ENCODE measurements at regions not wholly inside any gene's neighbourhood (a gene's known extent, or its start where the extent isn't known, plus 50 kb on each side); places are given as distances from the start of the nearest gene placed in this dataset.

DNA sequence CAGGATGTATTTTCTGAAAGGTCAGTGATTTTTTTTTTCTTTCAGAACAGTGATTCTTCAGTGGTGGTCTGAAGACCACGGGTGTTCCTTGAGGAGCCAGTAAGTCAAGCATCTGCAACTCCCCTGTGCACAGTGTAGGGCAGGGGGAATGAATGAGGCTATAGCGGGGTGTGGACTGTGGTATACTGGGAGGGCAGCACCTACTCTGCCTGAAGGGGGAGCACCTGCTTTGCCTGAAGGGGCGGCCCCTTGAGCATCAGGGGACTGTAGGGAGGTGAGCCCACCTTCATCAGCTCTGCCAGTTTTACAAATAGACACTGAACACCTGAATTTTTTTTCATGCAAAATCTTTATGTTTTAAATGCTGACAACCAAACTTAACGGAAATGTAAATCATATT lies 77.5 kb upstream of the RIPOR2 start:
- no peak for DNase-seq

DNA sequence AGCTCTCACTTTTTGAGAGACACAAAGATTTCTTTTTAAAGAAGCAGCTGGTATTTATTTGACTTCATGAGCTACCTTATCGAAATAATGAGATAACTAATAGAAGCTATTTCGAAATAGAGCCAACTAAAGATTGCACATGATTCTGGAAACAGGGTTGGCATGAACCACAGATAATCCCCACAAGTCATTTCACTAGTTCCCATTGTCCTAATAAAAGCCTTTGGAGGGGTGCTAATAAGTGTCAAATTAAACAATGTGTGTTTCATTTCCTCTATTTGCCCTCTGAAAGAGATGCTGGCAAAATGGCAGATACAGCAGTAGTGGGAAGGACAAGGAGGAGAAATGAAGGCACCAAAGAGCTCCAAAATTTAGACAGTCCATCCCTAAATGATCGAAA lies 78.6 kb upstream of the RIPOR2 start:
- no peak for DNase-seq

DNA sequence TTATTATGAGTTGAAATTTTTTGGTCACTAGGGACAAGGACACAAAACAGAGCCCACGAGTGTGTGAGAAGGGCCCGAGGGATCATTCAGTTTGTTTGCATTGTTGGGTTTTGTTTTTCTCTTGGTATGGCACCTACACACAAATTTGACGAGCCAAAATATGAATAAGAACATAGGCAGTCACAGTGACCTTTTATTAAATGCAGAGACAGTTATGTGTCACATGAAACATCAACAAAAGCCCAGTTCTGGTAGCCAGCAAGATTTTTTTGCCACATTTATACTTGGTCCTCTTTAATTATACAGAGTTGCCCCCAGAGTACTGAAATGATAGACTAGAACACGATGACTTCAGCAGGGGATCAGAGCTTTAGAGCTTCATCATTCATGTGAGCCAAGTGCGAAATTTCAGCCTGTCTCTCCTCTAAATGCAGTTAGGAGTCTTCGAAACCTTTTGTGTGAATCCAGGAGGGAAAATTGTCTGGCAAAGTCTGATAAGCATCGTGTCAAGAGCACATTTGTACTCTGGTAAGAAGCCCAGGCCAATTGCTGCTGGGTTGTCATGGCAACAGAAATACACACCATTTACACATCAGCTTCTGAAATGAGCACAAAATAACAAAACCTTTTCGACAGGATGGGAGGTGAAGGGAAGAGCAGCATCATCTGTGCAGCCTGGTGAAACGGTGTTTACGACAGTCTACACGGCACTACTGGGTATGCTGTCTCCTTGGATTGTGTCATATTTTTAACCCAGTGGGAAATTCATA lies 79.2 kb upstream of the RIPOR2 start:
- DNase-seq: peak; percentile 82

DNA sequence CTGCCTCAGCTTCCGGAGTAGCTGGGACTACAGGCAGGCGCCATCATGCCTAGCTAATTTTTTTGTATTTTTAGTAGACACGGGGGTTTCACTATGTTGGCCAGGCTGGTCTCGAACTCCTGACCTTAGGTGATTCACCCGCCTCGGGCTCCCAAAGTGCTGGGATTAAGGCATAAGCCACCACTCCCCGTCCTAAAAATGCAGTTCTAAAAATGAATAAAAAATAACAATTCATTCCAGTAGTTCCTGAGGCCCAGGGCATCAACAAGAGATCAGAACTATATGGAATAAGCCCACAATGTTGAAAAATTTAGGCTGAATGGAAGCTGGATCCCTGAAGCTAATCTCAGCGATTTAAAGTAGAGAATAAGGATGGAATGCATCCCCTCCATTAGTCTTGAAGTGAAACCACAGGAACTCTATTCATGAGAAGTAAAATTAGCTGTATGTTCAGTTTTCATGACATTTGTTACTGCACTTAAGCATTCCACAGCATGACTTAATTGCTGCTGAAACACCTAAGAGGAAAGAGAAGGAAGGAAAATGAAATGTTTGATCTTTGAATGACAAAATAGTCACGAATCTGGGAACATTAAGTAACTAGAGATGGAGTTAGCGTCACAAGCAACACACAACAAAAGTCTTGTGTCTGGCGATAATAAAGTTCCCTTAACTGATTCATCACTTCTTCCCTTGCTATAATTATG lies 80.4 kb upstream of the RIPOR2 start:
- DNase-seq: no peak

DNA sequence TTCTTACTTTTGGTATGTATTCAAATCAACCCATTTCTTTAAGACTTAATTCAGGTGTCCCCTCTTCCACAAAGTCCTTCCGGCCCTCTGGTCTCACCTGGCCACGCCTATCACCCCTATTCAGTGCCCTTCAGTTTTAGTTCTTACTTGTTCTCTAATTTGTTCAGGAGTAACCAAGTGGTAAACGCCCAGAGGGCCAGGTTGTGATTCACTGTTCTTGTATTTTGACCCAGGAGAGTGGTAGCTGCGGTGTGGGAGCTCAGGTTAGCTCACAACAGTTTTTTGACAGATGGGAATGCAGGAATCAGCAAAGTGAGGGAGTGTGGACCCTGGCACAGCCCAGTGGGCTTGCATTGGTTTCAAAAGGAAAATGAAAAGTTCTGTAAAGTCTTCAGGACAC lies 81.7 kb upstream of the RIPOR2 start:
- DNase-seq: no peak

DNA sequence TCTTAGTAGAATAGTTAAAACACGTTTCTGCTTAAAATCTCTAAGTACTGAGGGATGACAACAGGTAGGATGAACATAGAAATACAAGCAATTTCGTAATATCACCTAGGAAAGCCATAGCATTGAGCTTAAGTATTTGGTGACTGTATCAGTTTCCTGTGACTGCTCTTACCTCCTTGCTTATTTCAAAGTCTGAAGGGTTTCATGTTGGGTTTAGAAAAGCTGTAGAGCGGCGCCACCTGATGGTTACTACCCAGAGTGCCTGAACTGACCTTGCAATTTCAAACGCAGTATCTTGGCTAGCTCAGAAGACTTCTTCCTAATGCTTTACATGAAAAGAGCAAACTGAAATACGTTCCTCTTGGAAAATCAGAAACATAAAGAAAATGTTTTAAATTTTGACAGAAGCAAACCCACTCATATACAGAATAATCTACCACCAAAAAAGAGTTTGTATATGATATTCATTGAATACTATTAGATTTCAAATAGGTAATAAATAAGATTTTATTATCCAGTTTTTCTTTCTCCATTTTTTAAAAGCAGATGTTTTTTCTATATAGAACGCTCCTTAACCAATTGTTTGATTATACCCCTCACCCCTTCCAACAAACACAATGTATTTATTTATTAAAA lies 82.3 kb upstream of the RIPOR2 start:
- DNase-seq: peak; percentile 76

DNA sequence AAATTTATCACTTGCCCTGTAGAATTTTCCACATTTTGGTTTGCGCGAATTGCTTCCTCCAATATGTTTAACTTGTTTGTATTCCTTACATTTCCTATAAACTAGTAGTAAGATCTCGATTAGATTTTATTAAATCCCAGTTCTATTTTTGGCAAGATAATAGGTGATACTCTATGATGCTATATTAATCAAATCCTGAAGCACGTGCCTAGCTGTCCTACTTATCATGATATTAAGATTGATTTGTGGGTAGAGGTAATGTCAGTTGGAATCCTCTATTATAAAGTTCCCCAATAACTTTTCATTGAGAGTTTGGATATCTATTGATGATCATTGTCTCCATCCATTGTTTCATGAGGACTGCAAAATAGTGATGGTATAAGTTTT lies 82.8 kb upstream of the RIPOR2 start:
- DNase-seq: no peak

DNA sequence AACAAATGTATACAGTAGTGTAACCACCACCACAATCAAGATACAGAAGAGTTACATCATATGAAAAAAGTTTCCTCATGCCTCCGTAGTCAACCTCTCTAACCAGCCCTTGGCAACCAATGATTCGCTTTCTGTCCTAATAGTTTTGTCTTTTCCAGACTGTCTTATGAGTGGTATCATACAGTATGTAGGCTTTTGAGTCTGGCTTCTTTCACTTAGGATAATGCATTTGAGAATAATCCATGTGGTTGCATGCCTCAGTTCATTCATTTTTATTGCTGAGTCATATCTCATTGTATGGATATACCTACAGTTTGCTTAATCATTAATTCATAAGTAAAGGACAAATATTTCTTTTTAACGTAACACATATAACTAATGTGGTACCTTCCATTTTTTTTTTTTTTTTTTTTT lies 86.4 kb upstream of the RIPOR2 start:
- no peak for DNase-seq

DNA sequence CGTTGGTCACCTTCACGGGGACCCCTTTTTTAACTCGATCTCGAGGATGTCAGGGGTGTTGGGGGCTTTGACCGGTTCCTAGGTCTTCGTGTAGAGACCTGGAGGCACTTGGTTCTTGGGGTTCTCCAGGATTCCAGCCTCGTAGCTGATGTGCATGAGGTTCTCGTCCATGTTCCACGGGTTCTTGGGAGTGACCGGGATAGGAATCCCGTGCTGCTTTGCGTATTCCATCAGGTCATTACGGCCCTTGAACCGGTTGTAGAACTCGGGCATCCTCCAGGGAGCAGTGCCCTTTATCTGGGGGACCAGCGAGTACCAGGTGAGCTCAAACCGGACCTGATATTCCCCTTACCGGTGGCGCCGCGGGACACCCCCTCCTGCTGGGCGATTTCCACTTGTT lies 88.0 kb upstream of the RIPOR2 start:
- DNase-seq: no peak

DNA sequence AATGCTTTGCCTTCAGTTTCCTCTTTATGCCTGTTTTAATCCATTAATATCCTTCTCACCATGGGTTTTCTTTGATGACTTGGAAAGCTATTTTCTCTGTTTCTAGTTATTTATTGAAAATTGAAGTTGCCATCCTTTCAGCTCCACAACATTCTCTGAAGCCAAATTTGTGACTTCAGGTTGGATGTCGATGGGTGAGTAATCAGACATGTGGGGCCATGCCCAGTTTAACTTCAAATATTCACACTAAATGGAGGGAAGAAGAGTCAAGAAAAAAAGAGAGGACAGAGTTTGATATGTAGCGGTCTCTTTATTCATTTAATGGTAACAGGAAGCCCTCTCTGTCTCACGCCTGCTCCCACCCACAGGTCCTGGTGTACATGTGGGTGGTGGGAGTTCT lies 89.1 kb upstream of the RIPOR2 start:
- DNase-seq: no peak

DNA sequence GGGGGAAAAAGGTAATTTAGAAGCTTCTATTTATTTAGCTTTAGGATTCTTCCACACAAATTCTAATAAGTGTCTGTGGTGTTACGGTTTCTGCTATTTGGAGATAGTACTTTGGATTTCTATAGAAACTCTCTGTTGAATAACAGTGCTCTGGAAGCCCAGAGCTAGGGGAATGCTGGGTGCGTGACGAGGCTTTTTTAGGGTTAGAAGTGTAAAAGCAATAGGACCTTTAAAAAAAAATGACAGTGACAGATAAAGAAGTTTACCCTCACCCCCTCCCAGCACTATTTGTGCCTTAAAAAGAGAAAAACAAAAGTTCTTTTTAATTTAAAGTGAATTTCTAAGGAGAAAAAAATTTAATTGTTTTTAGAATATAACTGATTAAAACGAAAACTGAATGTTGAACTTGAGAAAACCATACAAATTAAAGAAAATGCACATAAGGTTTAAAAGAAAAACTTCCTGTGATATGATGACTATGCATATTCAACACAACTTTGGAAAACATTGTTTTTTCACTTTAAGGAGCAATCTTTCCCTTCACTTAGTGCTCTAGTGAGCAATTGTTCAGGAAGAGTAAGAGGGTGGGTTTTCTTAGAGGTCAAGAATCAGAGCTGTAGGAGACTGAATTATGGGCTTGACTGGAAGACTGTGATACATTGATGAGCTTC lies 89.6 kb upstream of the RIPOR2 start:
- no peak for DNase-seq

DNA sequence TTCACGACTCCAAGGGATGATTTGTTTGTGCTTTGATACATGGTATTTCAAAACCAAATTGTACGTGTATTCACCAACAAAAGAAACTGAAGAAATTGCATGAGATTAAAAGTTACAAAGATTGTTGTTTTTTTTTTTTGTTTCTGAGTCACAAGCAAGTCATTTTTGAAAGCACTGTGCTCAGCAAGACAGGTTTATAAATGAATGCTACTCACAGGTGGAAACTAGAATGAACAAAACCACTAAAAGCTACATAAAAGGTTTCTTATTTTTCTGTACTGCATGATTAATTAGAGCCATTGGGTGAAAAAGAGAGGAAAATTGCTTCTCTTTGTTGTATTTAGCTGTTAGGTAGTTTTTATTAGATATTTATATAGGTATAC lies 90.2 kb upstream of the RIPOR2 start:
- DNase-seq: no peak

DNA sequence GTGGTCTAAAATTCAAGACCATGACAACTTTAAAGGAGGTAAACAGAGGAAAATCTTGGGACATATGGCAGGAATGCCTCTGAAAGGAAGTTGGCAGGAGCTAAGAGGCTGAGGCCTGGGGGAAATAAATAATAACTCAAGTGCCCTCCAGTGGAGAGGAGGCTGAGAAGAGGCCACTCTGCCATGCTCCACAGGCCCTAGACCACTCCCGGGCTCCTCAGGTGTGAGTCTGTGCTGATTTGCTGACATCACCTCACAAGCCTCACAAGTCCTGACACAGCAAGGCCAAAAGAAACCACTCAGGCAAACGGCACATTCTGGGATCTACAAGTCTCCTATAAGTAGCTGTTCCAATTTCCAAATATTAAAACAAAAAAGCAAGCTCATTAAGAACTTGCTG lies 91.0 kb upstream of the RIPOR2 start:
- no peak for DNase-seq

DNA sequence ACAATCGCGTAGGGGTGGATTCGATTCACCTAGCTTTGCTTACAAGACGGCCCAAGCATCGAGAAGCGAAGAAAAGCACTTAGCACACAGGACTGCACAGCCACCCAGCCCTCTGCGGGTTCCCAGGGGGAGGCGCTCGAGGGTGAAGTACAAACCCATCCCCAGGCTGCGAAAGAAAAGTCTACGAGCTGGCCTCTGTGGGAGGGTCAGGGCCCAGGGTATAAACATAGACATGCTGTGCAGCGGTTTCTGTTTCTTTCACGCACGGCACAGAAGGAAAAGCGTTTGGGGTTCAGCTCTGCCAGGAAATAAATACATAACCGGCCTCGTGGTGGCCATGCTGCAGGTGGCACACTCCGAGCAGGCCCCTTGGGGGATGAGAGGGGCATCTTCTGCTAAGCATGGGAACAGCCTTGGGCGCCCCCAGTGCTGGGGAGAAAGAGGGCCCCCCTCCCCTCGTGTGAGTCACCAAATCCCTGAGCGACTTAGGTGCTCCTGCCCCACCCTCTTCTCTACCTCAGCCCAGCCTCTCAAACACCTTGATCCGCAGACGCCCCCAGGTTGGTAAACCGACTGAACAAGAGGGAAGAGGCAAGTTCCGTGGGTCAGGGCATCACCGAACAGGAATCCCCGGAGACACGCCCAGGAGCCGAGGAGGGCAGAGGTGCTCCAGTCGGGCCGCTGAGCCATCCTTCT lies 91.6 kb upstream of the RIPOR2 start:
- DNase-seq: peak; percentile 81

DNA sequence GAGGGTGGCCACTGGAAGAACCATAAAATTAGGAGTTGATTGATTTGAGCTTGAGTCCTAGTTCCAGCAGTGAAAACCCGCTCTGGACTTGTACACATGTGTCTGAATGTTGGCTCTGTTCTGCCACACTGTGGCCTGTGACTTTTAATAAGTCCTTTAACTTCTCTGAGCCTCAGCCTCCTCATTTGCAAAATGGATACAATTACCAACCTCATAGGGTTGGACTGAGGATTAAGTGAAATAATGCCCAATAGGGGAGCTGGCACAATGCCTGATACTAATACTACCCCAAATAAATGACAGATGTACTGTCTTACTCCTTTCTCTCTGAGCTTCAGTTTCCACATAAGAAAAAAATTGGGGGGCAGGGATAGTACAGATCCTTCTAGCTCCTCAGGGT lies 92.6 kb upstream of the RIPOR2 start:
- DNase-seq: no peak

DNA sequence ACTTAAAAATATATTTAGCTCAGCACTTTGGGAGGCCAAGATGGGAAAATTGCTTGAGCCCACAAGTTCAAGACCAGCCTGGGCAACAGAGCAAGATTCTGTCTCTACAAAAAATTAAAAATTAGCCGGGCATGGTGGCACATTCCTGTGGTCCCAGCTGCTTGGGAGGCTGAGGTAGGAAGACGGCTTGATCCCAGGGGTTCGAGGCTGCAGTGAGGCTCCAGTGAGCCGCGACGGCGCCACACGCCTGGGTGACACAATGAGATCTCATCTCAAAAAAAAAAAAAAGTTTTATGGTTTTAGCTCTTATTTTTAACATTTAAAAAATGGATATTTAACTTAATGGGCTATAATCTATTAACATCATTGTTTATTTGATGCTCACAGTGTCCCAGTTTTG lies 97.2 kb upstream of the RIPOR2 start:
- no peak for DNase-seq

DNA sequence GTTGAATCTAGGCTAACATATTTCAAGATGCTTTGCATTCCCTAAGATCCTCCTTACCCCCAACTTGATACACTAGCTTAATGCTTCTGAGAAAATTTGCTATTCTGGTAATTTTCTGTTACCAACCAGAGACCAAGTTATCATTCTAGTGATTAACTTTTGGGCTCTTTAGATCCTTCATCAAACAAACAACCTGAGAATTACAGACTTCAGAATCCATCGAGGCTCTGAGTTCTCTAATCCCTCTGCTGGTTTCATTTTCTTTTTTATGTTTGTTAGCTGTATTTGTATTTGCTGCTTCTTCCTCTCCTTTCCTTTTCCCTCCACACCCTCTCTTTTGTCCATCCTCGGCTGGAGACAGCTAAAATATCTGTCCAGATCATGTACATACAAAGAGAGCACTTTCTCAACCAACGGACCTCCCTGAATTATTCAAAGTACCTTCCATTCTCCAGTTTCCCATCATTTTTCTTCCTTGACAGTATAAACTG lies 98.7 kb upstream of the RIPOR2 start:
- peak; percentile 21 for DNase-seq

DNA sequence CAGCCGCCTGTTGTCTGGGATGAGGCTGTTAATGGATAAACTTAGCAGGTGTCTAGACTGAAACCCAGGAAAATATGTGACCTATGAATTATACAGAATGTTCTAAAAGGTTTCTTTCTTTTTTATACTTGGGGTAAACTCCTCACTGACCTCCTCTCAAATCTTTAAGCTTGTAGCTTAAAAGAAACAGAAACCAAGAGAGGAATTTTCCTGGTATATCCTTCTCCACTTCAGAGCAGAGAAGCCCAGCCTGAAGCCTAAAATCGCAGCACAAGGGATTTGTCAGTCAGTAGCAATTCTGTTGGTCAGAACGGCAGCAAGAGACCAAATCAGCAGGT lies 99.4 kb upstream of the RIPOR2 start:
- DNase-seq: no peak

DNA sequence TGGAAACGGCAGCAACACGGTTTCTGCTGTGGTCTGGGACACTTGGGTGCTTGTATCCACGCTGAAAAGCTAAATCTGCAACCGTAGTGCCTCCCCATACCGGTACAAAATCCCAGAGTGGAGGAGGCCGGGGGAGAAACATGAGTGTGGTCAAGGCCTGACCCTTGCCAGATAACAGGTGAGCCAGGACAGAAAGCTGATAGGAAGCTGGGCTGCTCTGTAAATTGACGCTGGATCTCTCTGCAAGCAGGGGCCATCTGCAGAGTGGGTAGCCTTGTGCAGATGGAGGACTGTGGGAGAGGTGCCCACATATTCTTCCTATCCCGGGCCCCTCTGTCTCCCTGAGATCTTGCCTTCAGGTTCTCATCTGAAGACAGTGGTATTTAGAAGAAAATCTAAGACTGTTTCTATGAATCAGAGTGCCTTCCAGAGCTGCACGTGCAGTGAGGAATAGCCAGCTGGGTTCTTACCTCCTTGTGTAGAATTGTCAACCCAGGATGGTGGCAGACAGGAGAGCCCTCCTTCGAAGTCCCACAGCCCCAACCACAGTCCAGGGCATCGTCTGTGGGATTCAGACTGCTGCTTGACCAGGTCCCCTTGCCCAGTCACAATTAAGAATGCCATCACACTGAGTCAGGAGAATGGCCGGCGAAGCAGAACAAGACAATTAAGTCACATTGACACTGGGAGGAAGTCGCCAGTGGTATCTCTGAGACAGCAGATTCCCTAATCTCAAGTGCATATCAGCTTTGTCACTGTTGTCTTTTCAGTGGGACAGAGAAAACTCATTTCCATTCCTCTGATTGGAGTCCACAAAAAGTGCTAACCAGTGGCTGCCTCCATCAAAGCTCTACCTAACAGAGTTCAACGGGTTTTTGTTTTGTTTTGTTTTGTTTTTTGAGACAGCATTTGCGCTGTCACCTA lies 100.0 kb upstream of the RIPOR2 start:
- peak; percentile 34 for DNase-seq

DNA sequence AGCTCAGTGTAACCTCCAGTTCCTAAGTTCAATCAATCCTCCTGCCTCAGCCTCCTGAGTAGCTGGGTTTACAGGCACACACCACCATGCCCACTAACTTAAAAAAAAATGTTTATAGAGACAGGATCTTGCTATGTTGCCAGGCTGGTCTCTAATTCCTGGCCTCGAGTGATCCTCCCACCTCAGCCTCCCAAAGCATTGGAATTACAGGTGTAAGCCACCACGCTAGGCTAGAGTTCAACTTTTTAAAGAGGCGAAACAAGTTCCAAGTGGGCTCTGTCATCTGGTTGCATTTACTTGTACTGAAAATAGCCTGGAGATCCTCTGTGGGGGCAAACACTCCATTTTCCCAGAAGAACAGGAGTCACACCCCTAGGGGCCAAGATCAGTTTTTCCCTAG lies 100.7 kb upstream of the RIPOR2 start:
- no peak for DNase-seq

DNA sequence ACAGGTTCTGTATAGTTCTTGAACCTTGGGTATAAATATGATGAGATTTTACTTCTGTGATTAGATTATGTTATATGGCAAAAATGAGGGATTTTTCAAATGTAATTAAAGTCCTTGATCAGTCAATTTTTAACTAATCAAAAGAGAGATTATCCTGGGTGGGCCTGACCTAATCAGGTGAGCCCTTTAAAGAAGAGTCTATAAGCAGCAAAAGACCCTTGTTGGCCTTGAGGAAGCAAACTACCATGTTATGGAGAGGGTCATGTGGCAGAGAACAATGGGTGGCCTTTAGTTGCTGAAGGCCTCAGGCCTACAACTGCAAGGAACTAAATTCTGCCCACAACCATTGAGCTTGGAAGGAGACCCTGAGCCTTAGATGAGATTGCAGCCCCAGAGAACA lies 102.5 kb upstream of the RIPOR2 start:
- no peak for DNase-seq

DNA sequence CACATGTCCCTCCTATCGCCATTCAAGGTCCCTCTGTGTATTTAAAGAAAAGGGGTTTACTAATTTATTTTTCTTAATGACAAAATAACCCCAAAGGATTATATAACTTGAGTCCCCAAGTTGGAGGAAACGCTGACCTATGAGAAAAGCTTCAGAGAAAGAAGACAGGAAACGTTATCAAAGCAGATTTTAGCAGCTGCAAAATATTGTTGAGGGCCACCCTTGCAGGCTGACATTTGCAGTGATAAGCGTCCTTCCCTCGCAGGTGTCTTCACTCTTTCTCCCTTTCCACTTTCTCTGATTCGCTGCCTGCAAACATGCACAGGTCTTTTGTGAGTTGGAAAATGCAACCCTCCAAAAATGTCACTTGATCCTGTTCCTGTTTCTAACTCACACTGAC lies 103.2 kb upstream of the RIPOR2 start:
- peak; percentile 19 for DNase-seq

Measured in central memory CD4-positive, alpha-beta T cell (primary cell).